HEK293T (cell line): ENCODE measurements at regions not wholly inside any gene's neighbourhood (a gene's known extent, or its start where the extent isn't known, plus 50 kb on each side); places are given as distances from the start of the nearest gene placed in this dataset.

ENCODE experiments used
- ARNT ChIP-seq: fragments of 450-650 bp; IDR thresholded peaks from 2 replicates; pipeline ENCODE4 v1.6.1; 2017; ENCODE audit warnings: mild to moderate bottlenecking
- BHLHE40 ChIP-seq: fragments of 450-650 bp; IDR thresholded peaks from 2 replicates; pipeline ENCODE4 v1.6.1; 2016; ENCODE audit warnings: mild to moderate bottlenecking, moderate library complexity, borderline replicate concordance
- CTBP1 ChIP-seq: fragments of 450-650 bp; IDR thresholded peaks from 2 replicates; pipeline ENCODE4 v1.6.1; 2016; ENCODE audit warnings: borderline replicate concordance
- ELF4 ChIP-seq: fragments of 450-650 bp; IDR thresholded peaks from 2 replicates; pipeline ENCODE4 v1.6.1; 2017; ENCODE audit warnings: antibody characterized with exemption
- FOXA1 ChIP-seq: fragments of 450-650 bp; IDR thresholded peaks from 2 replicates; pipeline ENCODE4 v1.6.1; 2016; ENCODE audit warnings: mild to moderate bottlenecking
- FOXK2 ChIP-seq: fragments of 450-650 bp; IDR thresholded peaks from 2 replicates; pipeline ENCODE4 v1.6.1; 2016; ENCODE audit warnings: mild to moderate bottlenecking
- FOXM1 ChIP-seq: fragments of 450-650 bp; IDR thresholded peaks from 2 replicates; pipeline ENCODE4 v1.6.1; 2017; ENCODE audit warnings: mild to moderate bottlenecking, borderline replicate concordance
- HDGF ChIP-seq: fragments of 450-650 bp; IDR thresholded peaks from 2 replicates; pipeline ENCODE4 v1.6.1; 2017; ENCODE audit warnings: antibody characterized with exemption, borderline replicate concordance
- L3MBTL2 ChIP-seq: fragments of 450-650 bp; conservative IDR thresholded peaks from 2 replicates; pipeline ENCODE4 v1.6.1; 2016; ENCODE audit warnings: mild to moderate bottlenecking
- NFRKB ChIP-seq: fragments of 450-650 bp; IDR thresholded peaks from 2 replicates; pipeline ENCODE4 v1.6.1; 2016; ENCODE audit warnings: mild to moderate bottlenecking, moderate library complexity
- PKNOX1 ChIP-seq: fragments of 450-650 bp; IDR thresholded peaks from 2 replicates; pipeline ENCODE4 v1.6.1; 2016
- SP1 ChIP-seq: fragments of 450-650 bp; IDR thresholded peaks from 2 replicates; pipeline ENCODE4 v1.6.1; 2017
- SUZ12 ChIP-seq: fragments of 450-650 bp; IDR thresholded peaks from 2 replicates; pipeline ENCODE4 v1.6.1; 2016; ENCODE audit warnings: mild to moderate bottlenecking
- ZNF384 ChIP-seq: fragments of 450-650 bp; IDR thresholded peaks from 2 replicates; pipeline ENCODE4 v1.6.1; 2016

- TF ChIP-seq FOXK2 (no peak), BHLHE40 (no peak), FOXA1 (no peak), SUZ12 (no peak), PKNOX1 (no peak), HDGF (no peak), SP1 (no peak), ELF4 (no peak), ZNF384 (no peak), FOXM1 (no peak), NFRKB (no peak), CTBP1 (no peak), ARNT (no peak), L3MBTL2 (no peak)
Observed at GRCh38 chr9:90394871-90395270, 247.8 kb downstream of the DIRAS2 start.
